Peyer's patch (tissue), 4 donors: ENCODE measurements at regions not wholly inside any gene's neighbourhood (a gene's known extent, or its start where the extent isn't known, plus 50 kb on each side); places are given as distances from the start of the nearest gene placed in this dataset.

Source experiments
- DNase-seq, 3 donors: peaks; one replicate each; pipeline ENCODE4 v3.0.0-alpha.2; 2017 to 2019
- H3K27ac ChIP-seq, 4 donors: fragments of 200-600 bp; sonication (generic); one replicate each; pipeline ENCODE4 v1.5.1; 2016 to 2019
- H3K27me3 ChIP-seq, 2 donors: fragments of 200-600 bp; sonication (generic); one replicate each; pipeline ENCODE4 v1.5.1; 2019
- H3K36me3 ChIP-seq, 3 donors: fragments of 200-600 bp; sonication (generic); one replicate each; pipeline ENCODE4 v1.5.1; 2016 to 2019
- H3K4me1 ChIP-seq, 4 donors: fragments of 200-600 bp; sonication (generic); one replicate each; pipeline ENCODE4 v1.5.1; 2016 to 2019
- H3K4me3 ChIP-seq, 4 donors: fragments of 200-600 bp; sonication (generic); 1 replicate in 3 of 4; 2 replicates in 1 of 4; pipeline ENCODE4 v1.5.1; 2016 to 2019; ENCODE audit warnings: mild to moderate bottlenecking in 1 of 4
- H3K9me3 ChIP-seq, 4 donors: fragments of 200-600 bp; sonication (generic); one replicate each; pipeline ENCODE4 v1.5.1; 2016 to 2019; ENCODE audit warnings: mild to moderate bottlenecking in 1 of 4
- POLR2A ChIP-seq, 2 donors: fragments of 450-650 bp; IDR thresholded peaks; one replicate each; pipeline ENCODE4 v1.5.1; 2017; ENCODE audit warnings: antibody characterized with exemption in 2 of 2, mild to moderate bottlenecking in 2 of 2, moderate library complexity in 2 of 2
- TF ChIP-seq, protein P1 (sequence below), 6 experiments: fragments of 450-650 bp in 4 of 6; fragments of 200-600 bp in 2 of 6; sonication (generic) in 1 of 6; IDR thresholded peaks; one replicate each; pipeline ENCODE4 v1.5.1; 2017 to 2019; ENCODE audit warnings: antibody characterized with exemption in 6 of 6, mild to moderate bottlenecking in 3 of 6, moderate library complexity in 1 of 6

DNA sequence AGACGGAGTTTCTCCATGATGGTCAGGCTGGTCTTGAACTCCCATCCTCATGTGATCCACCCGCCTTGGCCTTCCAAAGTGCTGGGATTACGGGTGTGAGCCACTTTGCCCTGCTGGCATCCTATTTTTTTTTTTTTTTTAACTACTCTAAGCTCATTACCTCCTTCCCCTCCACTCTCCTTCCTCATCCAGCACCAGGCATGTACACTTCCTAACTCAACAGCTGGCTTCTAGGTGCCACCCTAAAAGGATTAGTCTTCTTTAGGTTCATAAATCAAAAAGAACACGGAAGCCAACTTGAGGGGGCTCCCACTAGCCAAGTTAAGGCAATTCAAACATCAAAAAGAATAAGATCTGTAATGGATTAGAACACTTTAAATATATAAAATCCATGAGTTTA, 70.6 kb upstream of the TEX51 start:
- no peaks in the 10 kb centered on the region for H3K36me3 ChIP-seq
- no peak for DNase-seq
- TF ChIP-seq, protein P1, sequence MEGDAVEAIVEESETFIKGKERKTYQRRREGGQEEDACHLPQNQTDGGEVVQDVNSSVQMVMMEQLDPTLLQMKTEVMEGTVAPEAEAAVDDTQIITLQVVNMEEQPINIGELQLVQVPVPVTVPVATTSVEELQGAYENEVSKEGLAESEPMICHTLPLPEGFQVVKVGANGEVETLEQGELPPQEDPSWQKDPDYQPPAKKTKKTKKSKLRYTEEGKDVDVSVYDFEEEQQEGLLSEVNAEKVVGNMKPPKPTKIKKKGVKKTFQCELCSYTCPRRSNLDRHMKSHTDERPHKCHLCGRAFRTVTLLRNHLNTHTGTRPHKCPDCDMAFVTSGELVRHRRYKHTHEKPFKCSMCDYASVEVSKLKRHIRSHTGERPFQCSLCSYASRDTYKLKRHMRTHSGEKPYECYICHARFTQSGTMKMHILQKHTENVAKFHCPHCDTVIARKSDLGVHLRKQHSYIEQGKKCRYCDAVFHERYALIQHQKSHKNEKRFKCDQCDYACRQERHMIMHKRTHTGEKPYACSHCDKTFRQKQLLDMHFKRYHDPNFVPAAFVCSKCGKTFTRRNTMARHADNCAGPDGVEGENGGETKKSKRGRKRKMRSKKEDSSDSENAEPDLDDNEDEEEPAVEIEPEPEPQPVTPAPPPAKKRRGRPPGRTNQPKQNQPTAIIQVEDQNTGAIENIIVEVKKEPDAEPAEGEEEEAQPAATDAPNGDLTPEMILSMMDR (IDR thresholded peaks at IDR 0.05) = no peak
- TF ChIP-seq POLR2A (IDR thresholded peaks at IDR 0.05) = no peak
- no peak overlapping the region for H3K4me3 ChIP-seq
- H3K27me3 ChIP-seq = no peaks in the 10 kb centered on the region
- H3K4me1 ChIP-seq = no peaks in the 10 kb centered on the region
- H3K9me3 ChIP-seq = no peaks in the 10 kb centered on the region
- no peak overlapping the region for H3K27ac ChIP-seq

DNA sequence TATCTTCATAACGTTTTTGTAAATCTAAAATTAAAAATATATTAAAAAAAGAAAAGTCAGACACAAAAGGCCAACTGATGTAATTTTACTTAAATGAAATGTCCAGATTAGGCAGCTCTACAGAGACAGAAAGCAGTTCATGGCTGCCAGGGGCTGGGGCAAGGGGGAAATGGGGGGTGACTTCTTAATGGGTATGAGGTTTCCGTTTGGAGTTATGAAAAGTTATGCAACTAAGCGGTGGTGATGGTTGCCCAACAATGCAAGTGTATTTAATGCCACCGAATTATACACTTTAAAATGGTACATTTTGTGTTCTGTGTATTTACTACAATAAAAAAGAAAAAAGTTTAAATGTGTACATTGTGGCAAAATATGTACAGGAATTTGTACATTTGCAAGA, 70.2 kb upstream of the TEX51 start:
- H3K4me3 ChIP-seq = no peak overlapping the region
- TF ChIP-seq, protein P1 (IDR thresholded peaks at IDR 0.05) = no peak
- TF ChIP-seq POLR2A (IDR thresholded peaks at IDR 0.05) = no peak
- H3K36me3 ChIP-seq = no peaks in the 10 kb centered on the region
- no peak for DNase-seq
- no peak overlapping the region for H3K27ac ChIP-seq
- H3K9me3 ChIP-seq = no peaks in the 10 kb centered on the region
- H3K4me1 ChIP-seq = no peaks in the 10 kb centered on the region
- no peaks in the 10 kb centered on the region for H3K27me3 ChIP-seq

DNA sequence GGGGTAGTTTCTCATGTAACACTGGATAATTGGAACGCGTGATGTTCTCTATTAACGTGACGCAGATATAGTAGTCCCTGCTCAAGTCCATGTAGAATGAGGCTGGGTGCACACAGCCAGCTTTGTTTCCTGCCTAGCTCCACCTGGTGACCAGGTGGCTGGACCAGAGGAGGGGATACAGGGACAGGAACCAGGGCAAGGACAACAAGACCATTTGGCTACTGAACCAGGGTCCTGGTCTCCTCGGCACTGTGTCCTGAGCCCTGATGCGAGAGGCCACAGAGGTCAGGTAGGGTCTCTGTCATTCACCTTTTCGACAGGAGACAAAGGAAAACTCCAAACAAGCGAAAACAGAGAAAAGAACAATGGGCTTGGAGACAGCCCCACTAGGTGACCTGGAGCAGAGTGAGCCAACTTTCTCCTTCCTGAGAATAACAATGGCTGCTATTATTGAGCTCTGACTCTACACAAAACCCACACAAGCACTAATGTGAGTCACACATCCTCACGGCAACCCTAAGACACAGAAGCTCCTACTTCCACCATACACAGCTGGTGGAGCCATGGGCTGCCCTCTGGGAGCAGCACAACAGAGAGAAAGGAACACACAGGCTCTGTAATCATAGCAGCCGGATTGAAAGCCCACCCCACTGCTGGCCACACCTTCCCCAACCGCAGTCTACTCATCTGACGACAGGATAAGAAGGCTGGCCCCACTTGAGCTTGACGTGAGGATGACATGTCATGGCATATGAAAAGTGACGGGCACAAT, 67.3 kb upstream of the TEX51 start:
- no peak for DNase-seq
- no peak for TF ChIP-seq POLR2A (IDR thresholded peaks at IDR 0.05)
- TF ChIP-seq, protein P1 (IDR thresholded peaks at IDR 0.05) = no peak
- no peaks in the 10 kb centered on the region for H3K4me1 ChIP-seq

DNA sequence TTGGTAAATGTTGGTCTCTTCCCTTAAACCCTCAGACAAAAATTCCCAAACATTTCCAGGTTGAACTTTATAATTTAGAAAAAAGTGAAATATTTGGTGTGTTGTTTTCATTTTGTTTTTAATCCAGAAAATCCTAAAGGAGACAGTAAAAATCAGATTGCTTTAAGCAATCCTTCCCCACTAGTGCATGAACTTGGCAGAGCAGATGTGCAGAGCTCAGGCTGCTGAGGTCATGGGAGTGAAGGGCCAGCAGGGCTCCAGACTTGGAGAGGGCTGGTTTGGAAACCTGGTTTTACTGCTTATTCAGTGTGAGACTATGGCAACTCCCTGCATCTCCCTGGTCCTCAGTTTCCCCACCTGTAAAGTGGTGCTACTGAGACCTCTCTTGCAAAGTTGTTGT, 66.7 kb upstream of the TEX51 start:
- H3K4me3 ChIP-seq = no peak overlapping the region
- H3K4me1 ChIP-seq = no peaks in the 10 kb centered on the region

More for the DNA sequence above, 67.3 kb upstream of the TEX51 start:
- Histone ChIP-seq H3K27ac (no peak overlapping the region), H3K4me3 (no peak overlapping the region), H3K36me3 (no peaks in the 10 kb centered on the region), H3K27me3 (no peaks in the 10 kb centered on the region), H3K9me3 (no peaks in the 10 kb centered on the region)

DNA sequence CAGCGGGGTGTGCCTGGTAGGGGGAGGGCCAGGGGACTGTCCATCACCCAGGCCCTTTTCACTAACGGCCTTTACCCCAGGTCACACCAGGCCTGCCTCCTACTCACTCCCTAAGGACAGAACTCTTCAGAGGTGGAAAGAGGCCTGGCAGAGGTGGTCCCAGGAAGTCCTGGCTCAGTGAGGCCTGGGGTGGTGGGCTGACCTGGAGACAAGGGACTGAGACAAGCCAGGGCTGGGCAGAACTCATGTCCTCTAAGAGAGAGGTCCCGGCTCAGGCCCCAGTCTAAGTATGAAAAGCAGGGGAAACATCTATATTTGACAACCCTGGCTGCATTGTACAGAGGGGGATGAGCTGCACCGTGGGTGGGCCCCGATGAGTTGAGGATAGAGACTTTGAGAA, 65.9 kb upstream of the TEX51 start:
- Histone ChIP-seq H3K4me1 (no peaks in the 10 kb centered on the region), H3K9me3 (no peaks in the 10 kb centered on the region), H3K27ac (no peak overlapping the region), H3K4me3 (no peak overlapping the region), H3K36me3 (no peaks in the 10 kb centered on the region), H3K27me3 (no peaks in the 10 kb centered on the region)
- no peak for DNase-seq
- TF ChIP-seq, protein P1 (IDR thresholded peaks at IDR 0.05) = no peak
- TF ChIP-seq POLR2A (IDR thresholded peaks at IDR 0.05) = no peak

More for the DNA sequence above, 66.7 kb upstream of the TEX51 start:
- H3K27me3 ChIP-seq = no peaks in the 10 kb centered on the region
- no peaks in the 10 kb centered on the region for H3K36me3 ChIP-seq
- DNase-seq = no peak
- TF ChIP-seq POLR2A (IDR thresholded peaks at IDR 0.05) = no peak
- TF ChIP-seq, protein P1 (IDR thresholded peaks at IDR 0.05) = no peak
- H3K27ac ChIP-seq = no peak overlapping the region
- H3K9me3 ChIP-seq = no peaks in the 10 kb centered on the region
